HCT116 (cell line): ENCODE measurements at regions not wholly inside any gene's neighbourhood (a gene's known extent, or its start where the extent isn't known, plus 50 kb on each side); places are given as distances from the start of the nearest gene placed in this dataset.

Source experiments
- ATAC-seq: fragments of 200-7000 bp; cut with Tn5 transposase; 2 replicates; pipeline ENCODE4 v1.9.1; 2020; ENCODE audit warnings: mild to moderate bottlenecking, moderate library complexity
- BruUV-seq: library from RNA; stranded (reverse); fragments of 400-500 nt; replicated peaks from 2 replicates; lab custom pipeline; 2021; lab: Mats Ljungman, UMichigan
- CTCF ChIA-PET: fragments of 300-600 bp; sonication (Branson Sonifier 250); formaldehyde crosslinking; loops from one replicate; lab custom pipeline; 2021; ENCODE audit warnings: antibody characterized with exemption; lab: Charles Lee
- POLR2A ChIA-PET: fragments of 300-600, 350-600 bp; sonication (Branson Sonifier 250); formaldehyde crosslinking; loops from one replicate; lab custom pipeline; 2021; ENCODE audit warnings: antibody characterized with exemption; lab: Charles Lee
- RAD21 ChIA-PET, 2 experiments: fragments of 300-600 bp; sonication (Branson Sonifier 250); formaldehyde crosslinking; loops; one replicate each; lab custom pipeline; 2023; ENCODE audit warnings: low total read pairs in 2 of 2; ENCODE audit not compliant: uncharacterized antibody in 2 of 2, unreplicated experiment in 2 of 2, low non-redundant PET in 1 of 2; lab: Charles Lee
- DNase-seq: peaks from one replicate; pipeline ENCODE4 v3.0.0-alpha.2; 2010; ENCODE audit warnings: low read depth, low spot score
- H2AFZ ChIP-seq: fragments of 200-600 bp; shearing (Covaris generic), sonication (generic); 2 replicates; pipeline ENCODE4 v1.6.1; 2017; ENCODE audit warnings: low read depth, mixed run types, mixed read lengths, antibody characterized with exemption, low read length; ENCODE audit not compliant: poor library complexity, severe bottlenecking
- H3K27ac ChIP-seq: 2 replicates; pipeline ENCODE4 v1.5.1; 2012; ENCODE audit warnings: low read depth, low read length
- H3K27me3 ChIP-seq: fragments of 200-600 bp; sonication (generic); 2 replicates; pipeline ENCODE4 v1.6.1; 2016; ENCODE audit warnings: mixed run types, low read length, mixed read lengths; ENCODE audit not compliant: insufficient read depth
- H3K36me3 ChIP-seq, 2 experiments: fragments of 200-500 bp in 1 of 2; fragments of 200-600 bp in 1 of 2; sonication (Bioruptor generic) in 1 of 2; sonication (generic) in 1 of 2; 2 replicates each; pipeline versions ENCODE4 v1.5.1 to v1.6.1; 2014 to 2016; ENCODE audit warnings: low read length in 2 of 2, inconsistent platforms in 1 of 2, mixed read lengths in 1 of 2, mixed run types in 1 of 2; ENCODE audit not compliant: insufficient read depth in 2 of 2, control insufficient read depth in 1 of 2
- H3K4me1 ChIP-seq, 2 experiments: fragments of 200-600 bp in 1 of 2; sonication (generic) in 1 of 2; 2 replicates each; pipeline versions ENCODE4 v1.5.1 to v1.6.1; 2012 to 2017; ENCODE audit warnings: low read length in 2 of 2, inconsistent platforms in 1 of 2, mild to moderate bottlenecking in 1 of 2, mixed read lengths in 1 of 2, mixed run types in 1 of 2, moderate library complexity in 1 of 2; ENCODE audit not compliant: insufficient read depth in 2 of 2, control insufficient read depth in 1 of 2
- H3K4me2 ChIP-seq: fragments of 200-600 bp; sonication (generic); 2 replicates; pipeline ENCODE4 v1.6.1; 2017; ENCODE audit warnings: mixed run types, low read length, mixed read lengths
- H3K4me3 ChIP-seq, 2 experiments: fragments of 200-600 bp in 1 of 2; sonication (generic) in 1 of 2; replicated peaks in 1 of 2; 2 replicates each; pipeline ENCODE4 v1.5.1; 2011 to 2016; ENCODE audit warnings: low read length in 2 of 2, control low read depth in 1 of 2, low read depth in 1 of 2, mild to moderate bottlenecking in 1 of 2, mixed read lengths in 1 of 2, mixed run types in 1 of 2
- H3K79me2 ChIP-seq: fragments of 200-600 bp; sonication (generic); 2 replicates; pipeline ENCODE4 v1.6.1; 2017; ENCODE audit warnings: mild to moderate bottlenecking, mixed run types, low read length, moderate library complexity, mixed read lengths; ENCODE audit not compliant: insufficient read depth
- H3K9ac ChIP-seq: fragments of 200-600 bp; sonication (generic); 2 replicates; pipeline ENCODE4 v1.6.1; 2016; ENCODE audit warnings: low read length, mixed read lengths
- H3K9me2 ChIP-seq: fragments of 200-600 bp; sonication (generic), shearing (Covaris generic); 2 replicates; pipeline ENCODE4 v1.6.1; 2017; ENCODE audit warnings: mixed run types, mild to moderate bottlenecking, moderate library complexity; ENCODE audit not compliant: insufficient read depth
- H3K9me3 ChIP-seq, 2 experiments: fragments of 200-500 bp in 1 of 2; fragments of 200-600 bp in 1 of 2; sonication (Bioruptor generic) in 1 of 2; sonication (generic) in 1 of 2; 2 replicates each; pipeline ENCODE4 v1.6.1; 2014 to 2017; ENCODE audit warnings: low read length in 2 of 2, mixed read lengths in 2 of 2, inconsistent platforms in 1 of 2, low read depth in 1 of 2, mild to moderate bottlenecking in 1 of 2, mixed run types in 1 of 2, moderate library complexity in 1 of 2; ENCODE audit not compliant: control insufficient read depth in 1 of 2, insufficient read depth in 1 of 2
- H4K20me1 ChIP-seq: fragments of 200-600 bp; sonication (generic), shearing (Covaris generic); 2 replicates; pipeline ENCODE4 v1.6.1; 2017; ENCODE audit warnings: mixed run types, mild to moderate bottlenecking, moderate library complexity; ENCODE audit not compliant: insufficient read depth
- CEBPB ChIP-seq: IDR thresholded peaks from 2 replicates; pipeline ENCODE4 v1.6.1; 2012; ENCODE audit warnings: low read depth
- RAD21 ChIP-seq: IDR thresholded peaks from 2 replicates; pipeline ENCODE4 v1.6.1; 2012; ENCODE audit warnings: low read depth, mild to moderate bottlenecking
- REST ChIP-seq: IDR thresholded peaks from 2 replicates; pipeline ENCODE4 v1.6.1; 2012; ENCODE audit warnings: low read depth
- ZFX ChIP-seq: fragments of 450-650 bp; IDR thresholded peaks from 2 replicates; pipeline ENCODE4 v1.6.1; 2017
- intact Hi-C: fragments of 100-400 bp; cut with micrococcal nuclease; formaldehyde crosslinking; loops from 2 replicates; pipeline ENCODE4 v1.10.0; 2022
- TF ChIP-seq, protein P1 (sequence below): IDR thresholded peaks from 2 replicates; pipeline ENCODE4 v1.6.1; 2011; ENCODE audit warnings: mild to moderate bottlenecking, low read length, moderate library complexity; ENCODE audit not compliant: insufficient replicate concordance; ENCODE audit errors: extremely low read depth
- TF ChIP-seq, protein P2 (sequence below): IDR thresholded peaks from 2 replicates; pipeline ENCODE4 v1.6.1; 2012

DNA sequence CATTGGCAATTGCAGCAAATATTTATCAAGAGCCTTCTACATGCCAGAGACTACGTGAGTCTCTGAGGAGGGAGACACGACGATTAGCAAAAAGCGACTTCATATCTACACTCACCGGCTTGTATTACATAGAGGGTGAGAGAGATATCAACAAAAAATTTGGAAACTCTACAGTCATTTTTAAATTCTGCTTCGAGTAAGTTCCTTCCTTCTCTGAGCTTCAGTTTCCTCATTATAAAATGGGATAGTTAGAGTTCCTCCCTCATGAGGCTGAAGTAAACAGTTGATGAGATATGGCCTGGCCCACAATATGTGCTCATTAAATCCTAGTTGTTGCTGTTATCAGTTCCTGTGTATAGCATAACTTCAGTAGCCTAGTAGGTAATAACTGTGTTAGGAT lies 64.1 kb upstream of the SIRPA start:
- ChIA-PET RAD21 (no interaction called here), POLR2A (no interaction called here), CTCF (no interaction called here)
- ATAC-seq (no peak), DNase-seq (no peak)
- H3K9ac ChIP-seq, result no peak overlapping the region
- no peaks in the 10 kb centered on the region for H3K27me3 ChIP-seq
- no peak overlapping the region for H3K4me3 ChIP-seq
- H3K9me3 ChIP-seq, result no peaks in the 10 kb centered on the region
- H3K79me2 ChIP-seq, result no peaks in the 10 kb centered on the region
- BruUV-seq, result no TSS peak
- H3K36me3 ChIP-seq, result no peaks in the 10 kb centered on the region
- H2AFZ ChIP-seq, result no peak overlapping the region
- H4K20me1 ChIP-seq, result no peaks in the 10 kb centered on the region
- 0 out of 2 replicates have a peak overlapping the region, but pooled peaks have one; percentile 66 for H3K4me2 ChIP-seq
- H3K9me2 ChIP-seq, result no peaks in the 10 kb centered on the region
- intact Hi-C loops, result no loop called here
- TF ChIP-seq RAD21, result no peak
- TF ChIP-seq, protein P1, sequence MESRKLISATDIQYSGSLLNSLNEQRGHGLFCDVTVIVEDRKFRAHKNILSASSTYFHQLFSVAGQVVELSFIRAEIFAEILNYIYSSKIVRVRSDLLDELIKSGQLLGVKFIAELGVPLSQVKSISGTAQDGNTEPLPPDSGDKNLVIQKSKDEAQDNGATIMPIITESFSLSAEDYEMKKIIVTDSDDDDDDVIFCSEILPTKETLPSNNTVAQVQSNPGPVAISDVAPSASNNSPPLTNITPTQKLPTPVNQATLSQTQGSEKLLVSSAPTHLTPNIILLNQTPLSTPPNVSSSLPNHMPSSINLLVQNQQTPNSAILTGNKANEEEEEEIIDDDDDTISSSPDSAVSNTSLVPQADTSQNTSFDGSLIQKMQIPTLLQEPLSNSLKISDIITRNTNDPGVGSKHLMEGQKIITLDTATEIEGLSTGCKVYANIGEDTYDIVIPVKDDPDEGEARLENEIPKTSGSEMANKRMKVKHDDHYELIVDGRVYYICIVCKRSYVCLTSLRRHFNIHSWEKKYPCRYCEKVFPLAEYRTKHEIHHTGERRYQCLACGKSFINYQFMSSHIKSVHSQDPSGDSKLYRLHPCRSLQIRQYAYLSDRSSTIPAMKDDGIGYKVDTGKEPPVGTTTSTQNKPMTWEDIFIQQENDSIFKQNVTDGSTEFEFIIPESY, result no peak
- TF ChIP-seq CEBPB, result no peak
- TF ChIP-seq, protein P2, sequence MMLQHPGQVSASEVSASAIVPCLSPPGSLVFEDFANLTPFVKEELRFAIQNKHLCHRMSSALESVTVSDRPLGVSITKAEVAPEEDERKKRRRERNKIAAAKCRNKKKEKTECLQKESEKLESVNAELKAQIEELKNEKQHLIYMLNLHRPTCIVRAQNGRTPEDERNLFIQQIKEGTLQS, result no peak
- no peak for TF ChIP-seq REST
- no peak for TF ChIP-seq ZFX
- TF ChIP-seq, all 23 proteins: peak for 0
- Histone ChIP-seq H3K27ac (no peak overlapping the region), H3K4me1 (peaks cover 9 to 36% of the 10 kb centered on the region in 2 experiments; a peak in 3 of 4 replicates)
